ENCODE measurements at regions not wholly inside any gene's neighbourhood (a gene's known extent, or its start where the extent isn't known, plus 50 kb on each side); places are given as distances from the start of the nearest gene placed in this dataset.

DNA sequence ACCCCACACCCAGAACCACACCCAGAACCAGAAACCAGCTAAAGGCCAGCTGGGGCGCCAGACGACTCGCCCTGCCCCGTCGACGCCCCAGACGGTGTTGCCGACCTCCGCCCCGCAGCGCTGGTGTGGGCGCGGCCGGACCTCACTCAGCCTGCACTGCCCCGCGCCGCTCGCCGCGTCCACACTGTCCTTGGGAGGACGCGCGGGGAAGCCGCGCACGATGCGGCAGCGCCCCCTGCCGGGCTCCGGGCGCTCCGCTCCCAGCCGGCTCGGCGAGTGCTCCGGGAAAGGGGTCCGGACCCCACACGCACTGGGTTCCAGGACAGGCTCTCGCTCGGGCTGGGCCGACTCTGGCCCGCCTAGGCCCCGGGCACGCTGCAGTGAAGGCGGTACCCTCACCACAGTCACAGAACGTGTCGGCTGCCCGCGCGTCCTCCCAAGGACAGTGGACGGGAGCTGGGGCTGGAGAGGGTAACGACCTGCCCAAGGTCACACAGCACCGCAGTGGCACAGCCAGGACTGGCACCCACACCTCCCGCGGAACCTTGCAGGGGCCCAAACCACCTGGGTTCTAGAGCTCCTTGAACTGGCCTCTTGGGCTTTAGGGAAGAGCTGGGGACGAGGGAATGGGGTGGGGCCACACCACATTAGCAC lies 90.2 kb downstream of the DMRTA2 start:
- peaks cover 14% of the 10 kb centered on the region for H3K27me3 ChIP-seq (ENCODE audit: insufficient read depth, low read length)
- H3K4me3 ChIP-seq (ENCODE audit: low read length), result peak overlapping the region; percentile 16
- H3K4me1 ChIP-seq (ENCODE audit: insufficient read depth, low read length), result peaks cover 3% of the 10 kb centered on the region
- H3K9me3 ChIP-seq (ENCODE audit: low read length), result no peaks in the 10 kb centered on the region
- H3K36me3 ChIP-seq (ENCODE audit: insufficient read depth, low read length), result no peaks in the 10 kb centered on the region
- no peak overlapping the region for H2AFZ ChIP-seq (ENCODE audit: low read depth, low read length)

DNA sequence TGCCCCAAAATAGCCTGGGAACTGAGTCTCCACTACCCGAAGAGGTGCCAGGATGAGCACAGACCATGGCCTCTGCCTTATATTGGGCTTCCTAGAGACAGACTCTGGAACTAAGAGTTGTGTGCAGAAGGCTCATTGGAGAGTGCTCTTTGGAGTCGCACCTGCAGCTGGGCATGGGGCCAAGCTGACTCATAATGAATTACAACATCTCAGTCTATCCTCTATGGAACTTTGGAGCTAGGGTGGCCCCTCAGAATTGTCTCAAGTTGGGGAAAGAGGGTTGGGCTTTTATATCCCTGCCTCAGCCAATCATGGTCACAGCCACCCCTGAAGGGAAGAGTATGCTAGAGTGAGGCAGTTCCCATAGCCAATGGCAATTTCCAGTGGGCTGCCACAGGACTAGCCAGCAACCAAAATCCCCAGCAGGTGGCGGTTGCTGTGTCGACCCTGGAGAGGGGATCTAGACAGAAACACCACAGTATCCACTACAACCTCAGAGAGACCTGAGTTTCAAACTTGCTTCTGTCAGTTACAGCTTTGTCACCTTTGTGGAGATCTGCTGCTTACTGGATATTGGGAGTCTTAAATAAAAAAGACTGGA lies 93.8 kb downstream of the DMRTA2 start:
- no peaks in the 10 kb centered on the region for H3K36me3 ChIP-seq (ENCODE audit: insufficient read depth, low read length)
- no peak overlapping the region for H3K4me3 ChIP-seq (ENCODE audit: low read length)
- peaks cover 3% of the 10 kb centered on the region for H3K4me1 ChIP-seq (ENCODE audit: insufficient read depth, low read length)
- no peak overlapping the region for H2AFZ ChIP-seq (ENCODE audit: low read depth, low read length)
- H3K27me3 ChIP-seq (ENCODE audit: insufficient read depth, low read length), result peaks cover 12% of the 10 kb centered on the region
- no peaks in the 10 kb centered on the region for H3K9me3 ChIP-seq (ENCODE audit: low read length)

DNA sequence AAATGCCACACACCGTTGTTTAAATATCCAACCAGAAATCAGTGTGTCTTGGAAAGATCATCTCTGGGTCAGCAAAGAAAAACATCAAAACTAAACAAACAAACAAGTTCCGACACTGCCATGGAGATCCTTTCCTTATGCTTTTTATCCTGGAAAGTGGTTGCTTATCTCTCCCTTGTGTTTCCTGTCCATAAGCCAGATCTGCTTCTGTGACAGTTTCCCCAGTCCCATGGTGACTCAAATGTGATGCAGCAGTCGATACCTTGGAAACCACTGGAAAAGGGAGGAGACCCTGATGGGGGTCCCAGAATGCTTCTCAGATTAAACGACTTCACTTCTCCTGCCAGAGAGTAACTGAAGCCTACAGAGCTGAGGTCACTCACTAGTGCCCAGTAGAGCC lies 94.7 kb downstream of the DMRTA2 start:
- H2AFZ ChIP-seq (ENCODE audit: low read depth, low read length), result no peak overlapping the region
- no peak overlapping the region for H3K4me3 ChIP-seq (ENCODE audit: low read length)
- H3K9me3 ChIP-seq (ENCODE audit: low read length), result no peaks in the 10 kb centered on the region
- H3K4me1 ChIP-seq (ENCODE audit: insufficient read depth, low read length), result peaks cover 3% of the 10 kb centered on the region
- H3K27me3 ChIP-seq (ENCODE audit: insufficient read depth, low read length), result peaks cover 12% of the 10 kb centered on the region
- H3K36me3 ChIP-seq (ENCODE audit: insufficient read depth, low read length), result no peaks in the 10 kb centered on the region

DNA sequence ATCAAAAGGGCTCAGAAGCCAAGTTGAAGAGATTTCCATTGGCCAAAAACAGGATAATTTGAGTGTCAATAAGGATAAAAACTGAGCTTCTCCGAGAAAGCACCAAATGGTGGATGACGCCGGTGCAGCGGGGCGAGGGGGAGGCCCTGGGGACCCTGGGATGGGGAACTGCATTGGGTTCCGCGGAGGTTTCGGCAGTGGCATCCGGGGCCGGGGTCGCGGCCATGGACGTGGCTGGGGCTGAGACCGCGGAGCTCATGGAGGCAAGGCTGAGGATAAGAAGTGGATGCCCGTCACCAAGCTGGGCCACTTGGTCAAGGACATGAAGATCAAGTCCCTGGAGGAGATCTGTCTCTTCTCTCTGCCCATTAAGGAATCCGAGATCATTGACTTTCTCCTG lies 97.2 kb downstream of the DMRTA2 start:
- no peaks in the 10 kb centered on the region for H3K36me3 ChIP-seq (ENCODE audit: insufficient read depth, low read length)

DNA sequence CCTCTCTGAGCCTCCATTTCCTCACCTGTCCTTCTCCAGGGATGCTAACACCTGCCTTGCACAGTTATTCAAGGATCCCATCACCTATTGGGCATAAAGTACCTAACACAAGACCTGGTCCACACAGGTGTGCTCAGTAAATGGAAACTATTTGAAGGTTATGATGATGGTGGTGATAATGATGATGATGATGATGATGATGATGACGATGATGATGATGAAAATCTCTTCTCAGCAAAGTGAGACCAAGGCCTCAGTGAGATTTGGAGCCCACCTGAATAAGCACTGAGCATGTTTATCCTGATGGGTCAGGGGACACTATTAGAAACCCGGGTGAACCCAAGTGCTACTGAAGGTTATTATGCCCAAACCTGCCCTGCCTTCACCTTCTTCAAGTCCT lies 100.7 kb downstream of the DMRTA2 start:
- Histone ChIP-seq H3K4me3 (ENCODE audit: low read length) (no peak overlapping the region), H2AFZ (ENCODE audit: low read depth, low read length) (no peak overlapping the region), H3K36me3 (ENCODE audit: insufficient read depth, low read length) (no peaks in the 10 kb centered on the region), H3K9me3 (ENCODE audit: low read length) (no peaks in the 10 kb centered on the region), H3K4me1 (ENCODE audit: insufficient read depth, low read length) (no peaks in the 10 kb centered on the region), H3K27me3 (ENCODE audit: insufficient read depth, low read length) (no peaks in the 10 kb centered on the region)

More for the DNA sequence above, 97.2 kb downstream of the DMRTA2 start:
- Histone ChIP-seq H3K9me3 (ENCODE audit: low read length) (no peaks in the 10 kb centered on the region), H2AFZ (ENCODE audit: low read depth, low read length) (no peak overlapping the region), H3K27me3 (ENCODE audit: insufficient read depth, low read length) (no peaks in the 10 kb centered on the region), H3K4me3 (ENCODE audit: low read length) (no peak overlapping the region), H3K4me1 (ENCODE audit: insufficient read depth, low read length) (no peaks in the 10 kb centered on the region)

DNA sequence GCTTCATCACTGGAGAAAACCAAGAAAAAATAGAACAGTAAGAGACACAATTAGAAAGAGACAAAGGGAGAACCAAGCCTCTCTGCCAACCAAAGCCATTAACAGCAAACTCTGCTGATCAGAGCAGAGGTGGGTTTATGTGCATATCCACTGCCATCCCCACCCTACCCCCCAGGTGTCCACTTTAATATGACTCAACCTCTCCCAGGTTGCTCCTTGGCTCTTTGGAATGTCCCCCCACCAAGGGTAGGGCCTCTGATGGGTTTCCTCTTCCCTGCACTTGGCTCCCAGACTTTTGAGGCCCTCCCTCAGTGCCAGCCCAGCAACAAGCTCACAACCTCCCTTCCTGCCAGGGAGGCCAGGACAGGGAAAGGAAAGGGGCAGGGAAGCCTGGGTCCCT lies 104.8 kb downstream of the DMRTA2 start:
- Histone ChIP-seq H2AFZ (ENCODE audit: low read depth, low read length) (no peak overlapping the region), H3K4me1 (ENCODE audit: insufficient read depth, low read length) (no peaks in the 10 kb centered on the region), H3K9me3 (ENCODE audit: low read length) (no peaks in the 10 kb centered on the region)

DNA sequence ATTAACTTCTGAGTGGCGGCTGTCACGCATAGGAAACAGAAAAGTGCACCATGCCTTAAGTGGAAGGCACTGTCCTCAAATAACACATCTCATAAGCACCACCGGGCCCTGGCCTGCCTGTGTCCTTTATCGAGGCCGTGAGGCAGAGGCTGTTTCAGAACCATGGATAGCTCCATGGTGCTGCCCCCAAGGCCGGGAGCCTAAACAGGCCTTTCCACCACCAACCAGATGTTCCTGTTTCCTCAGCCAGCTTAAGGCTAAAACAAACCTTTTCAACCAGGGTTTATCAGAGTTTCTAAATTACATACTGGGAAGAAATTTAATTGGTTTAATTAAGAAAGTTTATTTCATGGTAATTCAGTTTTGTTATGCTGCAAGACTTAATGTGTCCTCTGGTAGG lies 114.4 kb downstream of the DMRTA2 start:
- H3K4me3 ChIP-seq (ENCODE audit: low read length), result no peak overlapping the region
- no peaks in the 10 kb centered on the region for H3K9me3 ChIP-seq (ENCODE audit: low read length)
- H3K4me1 ChIP-seq (ENCODE audit: insufficient read depth, low read length), result no peaks in the 10 kb centered on the region
- H3K36me3 ChIP-seq (ENCODE audit: insufficient read depth, low read length), result no peaks in the 10 kb centered on the region
- H3K27me3 ChIP-seq (ENCODE audit: insufficient read depth, low read length), result no peaks in the 10 kb centered on the region
- H2AFZ ChIP-seq (ENCODE audit: low read depth, low read length), result no peak overlapping the region

More for the DNA sequence above, 104.8 kb downstream of the DMRTA2 start:
- H3K36me3 ChIP-seq (ENCODE audit: insufficient read depth, low read length), result no peaks in the 10 kb centered on the region
- H3K4me3 ChIP-seq (ENCODE audit: low read length), result no peak overlapping the region
- no peaks in the 10 kb centered on the region for H3K27me3 ChIP-seq (ENCODE audit: insufficient read depth, low read length)

DNA sequence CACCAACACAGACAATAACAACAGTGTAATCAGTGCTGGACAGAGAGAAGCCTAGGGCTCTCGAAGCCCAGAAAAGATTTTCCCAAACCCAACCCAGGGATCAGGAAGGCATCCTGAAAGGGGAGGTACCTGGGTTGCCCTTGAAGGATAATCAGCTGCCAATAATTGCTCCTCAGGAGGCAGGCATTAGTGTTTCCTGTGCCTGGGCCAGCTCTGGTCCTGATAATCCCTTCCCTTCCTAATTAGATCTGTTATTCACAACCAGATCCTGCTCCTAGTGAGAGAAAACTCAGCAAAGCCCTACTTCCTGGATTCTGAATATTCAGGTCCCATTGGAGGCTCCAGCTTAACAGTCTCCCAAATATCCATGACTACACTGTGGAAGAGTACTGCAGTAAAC lies 117.4 kb downstream of the DMRTA2 start:
- Histone ChIP-seq H2AFZ (ENCODE audit: low read depth, low read length) (no peak overlapping the region), H3K36me3 (ENCODE audit: insufficient read depth, low read length) (no peaks in the 10 kb centered on the region), H3K27me3 (ENCODE audit: insufficient read depth, low read length) (no peaks in the 10 kb centered on the region), H3K9me3 (ENCODE audit: low read length) (no peaks in the 10 kb centered on the region), H3K4me3 (ENCODE audit: low read length) (no peak overlapping the region), H3K4me1 (ENCODE audit: insufficient read depth, low read length) (no peaks in the 10 kb centered on the region)

DNA sequence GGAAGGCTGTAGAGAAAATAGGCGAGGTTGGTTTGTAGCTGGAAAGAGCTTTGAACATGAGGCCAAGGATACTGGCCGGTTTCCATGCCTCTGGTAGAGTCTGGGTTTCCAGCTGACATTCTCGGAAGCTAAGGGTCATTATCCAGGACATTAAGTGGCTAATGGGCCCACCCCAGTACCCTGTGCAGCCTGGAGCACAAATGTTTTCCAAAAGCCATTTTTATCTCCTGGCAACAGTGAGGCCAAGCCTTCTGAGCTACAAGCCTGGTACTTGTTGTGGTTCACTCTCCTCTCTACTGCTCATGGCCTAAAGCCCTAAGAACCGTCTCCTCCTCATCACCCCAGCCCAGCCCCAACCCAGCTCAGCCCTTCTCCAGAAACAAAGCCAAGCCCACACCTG lies 122.9 kb downstream of the DMRTA2 start:
- Histone ChIP-seq H3K27me3 (ENCODE audit: insufficient read depth, low read length) (no peaks in the 10 kb centered on the region), H3K4me1 (ENCODE audit: insufficient read depth, low read length) (no peaks in the 10 kb centered on the region), H3K4me3 (ENCODE audit: low read length) (no peak overlapping the region), H3K36me3 (ENCODE audit: insufficient read depth, low read length) (no peaks in the 10 kb centered on the region), H3K9me3 (ENCODE audit: low read length) (no peaks in the 10 kb centered on the region), H2AFZ (ENCODE audit: low read depth, low read length) (no peak overlapping the region)

DNA sequence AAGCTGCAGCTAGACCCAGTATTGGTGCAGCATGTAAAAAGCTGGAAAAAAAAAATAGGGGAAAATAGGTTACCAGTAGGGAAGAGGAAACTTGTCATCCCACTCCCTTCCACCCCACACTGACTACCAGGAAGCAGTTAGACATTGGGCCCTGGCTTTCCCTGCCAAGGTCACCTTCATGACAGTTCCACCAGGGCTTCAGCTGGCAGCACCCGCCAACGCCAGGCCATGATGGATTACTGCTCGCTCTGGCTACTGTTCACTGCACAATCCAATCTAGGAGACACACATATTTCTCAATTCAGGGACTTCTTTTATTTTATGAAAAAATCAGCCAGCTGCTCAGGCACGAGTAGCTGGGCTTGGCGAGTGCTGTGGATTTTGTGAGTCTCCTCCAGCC lies 127.7 kb downstream of the DMRTA2 start:
- Histone ChIP-seq H3K9me3 (ENCODE audit: low read length) (no peaks in the 10 kb centered on the region), H3K36me3 (ENCODE audit: insufficient read depth, low read length) (no peaks in the 10 kb centered on the region), H2AFZ (ENCODE audit: low read depth, low read length) (no peak overlapping the region), H3K4me1 (ENCODE audit: insufficient read depth, low read length) (no peaks in the 10 kb centered on the region), H3K4me3 (ENCODE audit: low read length) (no peak overlapping the region), H3K27me3 (ENCODE audit: insufficient read depth, low read length) (no peaks in the 10 kb centered on the region)

DNA sequence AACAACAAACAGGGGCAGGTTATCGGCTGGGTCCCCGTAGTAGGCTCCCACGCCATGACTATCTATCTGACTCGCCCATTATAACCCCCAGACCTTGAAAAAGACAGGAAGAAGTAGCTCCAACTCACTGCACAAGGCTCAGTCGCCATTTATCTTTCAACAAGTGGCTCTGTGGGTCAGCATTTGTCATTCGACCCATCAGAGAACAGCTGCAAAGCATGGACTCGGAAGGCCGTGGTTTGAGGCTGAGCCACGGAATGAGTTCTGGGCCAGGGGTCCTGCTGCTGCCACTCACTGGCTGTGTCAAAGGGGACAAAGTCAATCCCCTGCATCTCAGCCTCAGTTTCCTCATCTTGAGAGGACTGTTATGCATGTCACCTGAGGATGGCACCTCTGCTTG lies 131.0 kb downstream of the DMRTA2 start:
- H3K4me3 ChIP-seq (ENCODE audit: low read length), result no peak overlapping the region
- no peaks in the 10 kb centered on the region for H3K4me1 ChIP-seq (ENCODE audit: insufficient read depth, low read length)
- H3K27me3 ChIP-seq (ENCODE audit: insufficient read depth, low read length), result no peaks in the 10 kb centered on the region
- no peaks in the 10 kb centered on the region for H3K9me3 ChIP-seq (ENCODE audit: low read length)
- H3K36me3 ChIP-seq (ENCODE audit: insufficient read depth, low read length), result no peaks in the 10 kb centered on the region
- H2AFZ ChIP-seq (ENCODE audit: low read depth, low read length), result no peak overlapping the region

DNA sequence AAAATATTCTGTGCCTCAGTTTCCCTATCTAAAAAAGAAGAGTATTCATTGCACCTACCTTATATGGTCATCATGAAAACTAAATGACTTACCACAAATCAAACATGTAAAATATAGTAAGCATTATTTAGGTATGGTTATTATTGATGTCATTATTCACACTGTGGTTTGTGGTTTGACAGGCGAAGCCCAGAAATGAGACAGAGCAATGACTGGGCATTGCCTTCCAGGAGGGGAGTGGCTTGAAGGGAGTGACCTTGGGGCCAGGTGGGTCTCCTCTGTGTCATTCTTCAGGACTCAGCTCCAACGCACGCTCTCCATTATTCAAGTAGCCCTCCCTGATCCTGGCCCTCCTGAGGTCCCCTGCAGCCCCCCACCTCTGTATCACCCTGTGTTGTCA lies 133.7 kb downstream of the DMRTA2 start:
- Histone ChIP-seq H3K27me3 (ENCODE audit: insufficient read depth, low read length) (no peaks in the 10 kb centered on the region), H3K36me3 (ENCODE audit: insufficient read depth, low read length) (no peaks in the 10 kb centered on the region), H2AFZ (ENCODE audit: low read depth, low read length) (no peak overlapping the region), H3K4me3 (ENCODE audit: low read length) (no peak overlapping the region), H3K4me1 (ENCODE audit: insufficient read depth, low read length) (no peaks in the 10 kb centered on the region), H3K9me3 (ENCODE audit: low read length) (no peaks in the 10 kb centered on the region)

DNA sequence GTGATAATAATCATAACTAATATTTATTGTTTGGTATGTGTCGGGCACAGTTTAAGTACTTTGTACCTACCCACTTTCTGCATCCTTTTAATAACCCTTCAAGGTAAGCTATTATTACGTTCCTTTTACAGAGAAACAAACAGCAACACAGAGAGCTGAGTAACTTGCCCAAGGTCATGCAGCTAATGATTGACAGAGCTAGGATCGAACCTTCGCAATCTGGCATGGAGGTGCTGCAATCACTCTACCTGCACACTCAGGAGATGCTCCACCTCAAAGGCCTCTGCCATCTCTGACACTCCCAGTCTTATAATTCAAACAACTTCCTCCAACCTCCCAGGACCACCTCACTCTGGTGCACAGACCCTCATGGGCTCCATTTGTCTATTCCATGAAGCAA lies 137.2 kb downstream of the DMRTA2 start:
- H3K4me1 ChIP-seq (ENCODE audit: insufficient read depth, low read length), result no peaks in the 10 kb centered on the region

More for the DNA sequence above, 137.2 kb downstream of the DMRTA2 start:
- no peaks in the 10 kb centered on the region for H3K36me3 ChIP-seq (ENCODE audit: insufficient read depth, low read length)
- H3K27me3 ChIP-seq (ENCODE audit: insufficient read depth, low read length), result peaks cover 2% of the 10 kb centered on the region
- no peaks in the 10 kb centered on the region for H3K9me3 ChIP-seq (ENCODE audit: low read length)
- no peak overlapping the region for H3K4me3 ChIP-seq (ENCODE audit: low read length)
- no peak overlapping the region for H2AFZ ChIP-seq (ENCODE audit: low read depth, low read length)

Measured in neuron (in vitro differentiated cells).